BJ (cell line): ENCODE measurements at regions not wholly inside any gene's neighbourhood (a gene's known extent, or its start where the extent isn't known, plus 50 kb on each side); places are given as distances from the start of the nearest gene placed in this dataset.

Source experiments
- CTCF ChIA-PET: fragments of 350-600 bp; formaldehyde crosslinking; extraction: SDS; loops from one replicate; lab custom pipeline; 2021; ENCODE audit warnings: antibody characterized with exemption, inconsistent platforms; lab: Yijun Ruan, JAX
- POLR2A ChIA-PET: fragments of 300-600 bp; sonication (Branson Sonifier 250); formaldehyde crosslinking; extraction: SDS; loops from one replicate; lab custom pipeline; 2021; ENCODE audit warnings: antibody characterized with exemption; lab: Charles Lee
- DNase-seq: peaks from one replicate; pipeline ENCODE4 v3.0.0-alpha.2; 2011; ENCODE audit warnings: low read depth
- H3K27me3 ChIP-seq: 2 replicates; pipeline ENCODE4 v1.6.0; 2011; ENCODE audit warnings: low read length; ENCODE audit not compliant: control insufficient read depth, insufficient read depth
- H3K36me3 ChIP-seq: 2 replicates; pipeline ENCODE4 v1.5.1; 2011; ENCODE audit warnings: low read length; ENCODE audit not compliant: control insufficient read depth, insufficient read depth
- H3K4me3 ChIP-seq: 2 replicates; pipeline ENCODE4 v1.5.1; 2011; ENCODE audit warnings: low read depth, mild to moderate bottlenecking, control low read depth, low read length
- TF ChIP-seq, protein P1 (sequence below): IDR thresholded peaks from 2 replicates; pipeline ENCODE4 v1.5.1; 2011; ENCODE audit warnings: low read depth, mild to moderate bottlenecking, control low read depth, inconsistent platforms, low read length, moderate library complexity; ENCODE audit not compliant: insufficient read depth

DNA sequence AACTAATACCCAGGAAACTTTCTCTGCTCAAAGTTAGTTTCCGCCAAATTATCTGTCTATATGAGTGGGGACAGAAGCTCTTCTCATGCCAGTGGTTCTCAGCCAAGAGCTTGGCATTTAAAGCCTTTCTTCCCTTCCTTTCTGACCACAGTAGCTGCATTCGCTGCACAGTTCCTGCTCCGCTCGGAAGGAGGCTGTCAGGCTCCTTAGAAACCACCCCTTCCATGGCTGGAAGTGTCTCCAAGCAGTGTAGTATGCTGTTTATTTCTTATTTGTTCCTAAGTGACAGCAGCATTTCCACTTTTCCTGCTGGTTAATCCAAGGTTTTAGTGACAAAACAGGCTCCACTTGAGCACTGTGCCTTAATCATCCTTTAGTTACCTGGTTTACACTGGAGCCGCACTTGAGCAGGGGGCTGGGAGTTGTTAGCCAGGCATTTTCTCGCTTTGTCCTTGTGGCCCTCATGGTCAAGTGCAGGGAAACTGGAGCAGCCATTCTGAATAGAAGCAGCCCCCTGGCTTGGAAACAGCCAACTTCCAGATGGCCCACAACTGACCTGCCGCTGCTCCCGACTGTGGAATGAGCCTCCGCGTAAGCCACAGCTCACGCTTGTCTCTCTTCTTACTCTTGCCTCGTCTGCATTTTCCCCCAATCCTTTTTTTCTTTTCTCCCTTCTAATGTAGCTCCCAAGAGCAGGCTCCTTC, 739.4 kb upstream of the TENM3 start:
- TF ChIP-seq, protein P1, sequence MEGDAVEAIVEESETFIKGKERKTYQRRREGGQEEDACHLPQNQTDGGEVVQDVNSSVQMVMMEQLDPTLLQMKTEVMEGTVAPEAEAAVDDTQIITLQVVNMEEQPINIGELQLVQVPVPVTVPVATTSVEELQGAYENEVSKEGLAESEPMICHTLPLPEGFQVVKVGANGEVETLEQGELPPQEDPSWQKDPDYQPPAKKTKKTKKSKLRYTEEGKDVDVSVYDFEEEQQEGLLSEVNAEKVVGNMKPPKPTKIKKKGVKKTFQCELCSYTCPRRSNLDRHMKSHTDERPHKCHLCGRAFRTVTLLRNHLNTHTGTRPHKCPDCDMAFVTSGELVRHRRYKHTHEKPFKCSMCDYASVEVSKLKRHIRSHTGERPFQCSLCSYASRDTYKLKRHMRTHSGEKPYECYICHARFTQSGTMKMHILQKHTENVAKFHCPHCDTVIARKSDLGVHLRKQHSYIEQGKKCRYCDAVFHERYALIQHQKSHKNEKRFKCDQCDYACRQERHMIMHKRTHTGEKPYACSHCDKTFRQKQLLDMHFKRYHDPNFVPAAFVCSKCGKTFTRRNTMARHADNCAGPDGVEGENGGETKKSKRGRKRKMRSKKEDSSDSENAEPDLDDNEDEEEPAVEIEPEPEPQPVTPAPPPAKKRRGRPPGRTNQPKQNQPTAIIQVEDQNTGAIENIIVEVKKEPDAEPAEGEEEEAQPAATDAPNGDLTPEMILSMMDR: no peak
- ChIA-PET POLR2A (no interaction called here), CTCF (no interaction called here)
- Histone ChIP-seq H3K4me3 (no peak overlapping the region), H3K27me3 (no peaks in the 10 kb centered on the region), H3K36me3 (no peaks in the 10 kb centered on the region)
- no peak for DNase-seq

DNA sequence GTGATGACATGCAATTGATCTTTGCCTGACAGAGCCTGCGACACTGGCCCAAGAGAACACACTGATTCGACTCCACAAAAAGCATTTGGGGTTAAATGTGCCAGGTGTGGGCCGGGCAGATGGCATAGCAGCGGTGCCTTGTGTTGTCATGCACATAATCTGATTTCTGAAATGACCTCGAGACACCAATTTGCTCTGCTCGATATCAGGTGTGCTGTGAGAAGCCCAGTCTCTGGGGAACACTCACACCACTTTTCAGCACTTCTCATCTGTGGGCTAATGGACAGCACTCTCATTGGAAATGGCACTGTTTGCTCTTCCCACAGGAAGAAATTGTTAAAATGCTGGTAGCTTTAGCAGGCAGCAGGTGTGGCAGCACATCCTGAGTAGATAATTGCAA, 738.3 kb upstream of the TENM3 start:
- ChIA-PET POLR2A (no interaction called here), CTCF (no interaction called here)
- TF ChIP-seq, protein P1: no peak
- Histone ChIP-seq H3K27me3 (no peaks in the 10 kb centered on the region), H3K36me3 (no peaks in the 10 kb centered on the region), H3K4me3 (no peak overlapping the region)
- DNase-seq: no peak

DNA sequence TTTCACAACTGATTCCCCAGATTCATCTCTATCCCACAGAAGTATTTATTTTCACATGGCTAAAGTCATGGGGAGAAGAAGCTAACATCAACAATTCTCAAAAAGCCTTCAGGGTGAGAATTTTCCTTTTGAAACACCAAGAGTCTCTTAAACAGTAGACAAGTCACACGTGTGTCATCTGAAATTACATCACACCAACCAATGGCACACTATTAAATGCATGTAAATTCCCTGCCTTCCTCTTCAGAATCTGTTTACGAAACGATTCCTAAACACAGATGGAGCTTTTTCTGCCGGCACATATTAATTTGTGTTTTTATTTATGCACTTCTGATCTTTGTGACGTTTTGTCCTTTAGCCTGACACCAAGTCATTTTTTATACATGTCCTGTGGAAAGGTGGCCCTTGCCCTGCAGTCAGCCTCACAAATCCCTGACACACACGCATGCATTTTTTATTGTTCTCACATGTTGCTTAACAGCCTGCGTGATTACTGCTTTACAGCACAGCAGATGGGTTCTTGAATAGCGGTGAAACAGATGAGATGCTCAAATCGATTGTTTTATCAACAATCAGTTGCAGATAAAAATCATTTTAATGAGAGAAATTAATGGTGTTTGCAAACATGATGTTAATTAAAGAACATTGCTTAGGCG, 735.9 kb upstream of the TENM3 start:
- TF ChIP-seq, protein P1: no peak
- H3K36me3 ChIP-seq: no peaks in the 10 kb centered on the region
- no peaks in the 10 kb centered on the region for H3K27me3 ChIP-seq
- ChIA-PET CTCF (no interaction called here), POLR2A (no interaction called here)
- no peak for DNase-seq
- H3K4me3 ChIP-seq: no peak overlapping the region

DNA sequence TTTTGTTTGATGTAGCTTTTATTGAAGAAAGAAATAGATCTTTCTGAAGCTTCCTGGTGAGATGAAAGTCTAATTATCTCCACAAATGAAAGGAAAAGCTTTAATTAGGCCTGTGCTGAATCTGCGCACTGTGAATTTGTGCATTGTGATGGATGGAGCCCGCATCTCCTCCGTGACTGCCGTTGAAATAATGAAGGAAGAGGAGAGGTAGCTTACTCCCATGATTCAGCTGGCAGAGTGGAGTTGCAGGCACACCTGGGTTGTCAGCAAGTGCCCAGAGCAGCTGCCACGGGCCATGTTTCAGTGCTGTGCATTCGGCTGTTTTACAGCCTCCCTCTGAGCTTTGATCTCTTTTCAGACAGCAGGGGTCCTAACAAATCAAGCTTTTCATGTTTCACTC, 735.3 kb upstream of the TENM3 start:
- Histone ChIP-seq H3K36me3 (no peaks in the 10 kb centered on the region), H3K4me3 (no peak overlapping the region), H3K27me3 (no peaks in the 10 kb centered on the region)
- TF ChIP-seq, protein P1: no peak
- POLR2A ChIA-PET: interaction anchor here (0.7 kb wide), 1 partner anchor 1036 kb away, joined by 13 read pairs; no protein-coding TSS in a partner anchor
- CTCF ChIA-PET: no interaction called here
- DNase-seq: no peak

DNA sequence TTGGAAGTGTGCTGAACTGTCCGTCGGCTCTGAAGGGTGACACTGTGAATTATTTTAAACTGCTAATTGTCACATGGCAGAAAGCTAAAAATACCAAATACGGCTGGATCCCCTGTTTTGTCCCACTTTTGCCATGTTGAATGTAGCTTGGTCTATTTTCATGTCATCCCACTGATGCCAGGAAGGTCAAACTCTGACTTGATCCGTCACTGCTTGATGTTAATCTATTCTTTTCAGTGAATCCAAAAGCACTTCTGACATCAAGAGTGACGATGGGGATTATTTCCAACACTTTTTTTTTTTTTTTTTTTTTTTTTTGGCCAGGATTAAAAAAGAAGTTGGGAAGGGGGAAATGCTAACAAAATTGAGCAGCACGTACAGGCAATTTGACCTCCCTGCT, 734.6 kb upstream of the TENM3 start:
- CTCF ChIA-PET: no interaction called here
- POLR2A ChIA-PET: interaction anchor here (0.7 kb wide), 1 partner anchor 1035 kb away, joined by 13 read pairs; no protein-coding TSS in a partner anchor
- DNase-seq: no peak
- Histone ChIP-seq H3K36me3 (no peaks in the 10 kb centered on the region), H3K27me3 (no peaks in the 10 kb centered on the region), H3K4me3 (no peak overlapping the region)
- TF ChIP-seq, protein P1: no peak
